WTC11 (cell line): ENCODE measurements at regions not wholly inside any gene's neighbourhood (a gene's known extent, or its start where the extent isn't known, plus 50 kb on each side); places are given as distances from the start of the nearest gene placed in this dataset.

Source experiments
- ATAC-seq: fragments of 200-7000 bp; cut with Tn5 transposase; 2 replicates; pipeline ENCODE4 v1.10.0; 2021; ENCODE audit warnings: mild to moderate bottlenecking, moderate library complexity
- CTCF ChIA-PET: fragments of 300-600 bp; sonication (Branson Sonifier 250); formaldehyde crosslinking; loops from one replicate; lab custom pipeline; 2021; ENCODE audit warnings: antibody characterized with exemption; lab: Charles Lee
- POLR2A ChIA-PET: fragments of 350-600 bp; sonication (Branson Sonifier 250); formaldehyde crosslinking; loops from one replicate; lab custom pipeline; 2021; ENCODE audit warnings: antibody characterized with exemption; lab: Charles Lee
- DNase-seq: peaks from one replicate; pipeline ENCODE4 v3.0.0; 2021; ENCODE audit warnings: low spot score
- H3K27ac Mint-ChIP-seq: 2 replicates; pipeline ENCODE4 v1.8.0; 2021; ENCODE audit warnings: mixed read lengths
- H3K27me3 Mint-ChIP-seq: 2 replicates; pipeline ENCODE4 v1.8.0; 2021; ENCODE audit warnings: low read depth, mild to moderate bottlenecking, moderate library complexity, mixed read lengths
- H3K36me3 Mint-ChIP-seq: 2 replicates; pipeline ENCODE4 v1.8.0; 2021; ENCODE audit warnings: mixed read lengths
- H3K4me1 Mint-ChIP-seq: 2 replicates; pipeline ENCODE4 v1.8.0; 2022; ENCODE audit warnings: mixed read lengths
- H3K4me3 Mint-ChIP-seq: 2 replicates; pipeline ENCODE4 v1.8.0; 2021; ENCODE audit warnings: mild to moderate bottlenecking, moderate library complexity, mixed read lengths
- H3K9me3 Mint-ChIP-seq: 2 replicates; pipeline ENCODE4 v1.8.0; 2021; ENCODE audit warnings: mixed read lengths
- EMX1 ChIP-seq: fragments of 250-450 bp; sonication (Bioruptor Pico); IDR thresholded peaks from 2 replicates; pipeline ENCODE4 v1.8.0; 2021; ENCODE audit warnings: mild to moderate bottlenecking
- GABPB1 ChIP-seq: sonication (generic); formaldehyde crosslinking; IDR thresholded peaks from 2 replicates; pipeline ENCODE4 v1.8.1; 2023; ENCODE audit warnings: mild to moderate bottlenecking, missing genetic modification reagents
- NFYB ChIP-seq: sonication (generic); formaldehyde crosslinking; conservative IDR thresholded peaks from 2 replicates; pipeline ENCODE4 v1.8.0; 2022; ENCODE audit warnings: low read depth, missing genetic modification reagents
- NR3C1 ChIP-seq: sonication (generic); formaldehyde crosslinking; conservative IDR thresholded peaks from 2 replicates; pipeline ENCODE4 v1.8.1; 2023; ENCODE audit warnings: low read depth, mild to moderate bottlenecking, missing genetic modification reagents
- RELA ChIP-seq: sonication (generic); formaldehyde crosslinking; IDR thresholded peaks from 2 replicates; pipeline ENCODE4 v1.8.1; 2022; ENCODE audit warnings: missing genetic modification reagents, mild to moderate bottlenecking, borderline replicate concordance
- SOX15 ChIP-seq: fragments of 250-450 bp; sonication (Bioruptor Pico); IDR thresholded peaks from 2 replicates; pipeline ENCODE4 v1.9.0; 2021; ENCODE audit warnings: mild to moderate bottlenecking
- ZNF219 ChIP-seq: sonication (generic); formaldehyde crosslinking; IDR thresholded peaks from 2 replicates; pipeline ENCODE4 v1.8.0; 2023; ENCODE audit warnings: missing genetic modification reagents, mild to moderate bottlenecking, borderline replicate concordance
- ZNF263 ChIP-seq: sonication (generic); formaldehyde crosslinking; IDR thresholded peaks from 2 replicates; pipeline ENCODE4 v1.8.1; 2022; ENCODE audit warnings: low read depth, mild to moderate bottlenecking, moderate library complexity, missing genetic modification reagents
- ZNF317 ChIP-seq: sonication (generic); formaldehyde crosslinking; IDR thresholded peaks from 2 replicates; pipeline ENCODE4 v1.8.1; 2023; ENCODE audit warnings: low read depth, mild to moderate bottlenecking, moderate library complexity, missing genetic modification reagents, borderline replicate concordance
- ZNF416 ChIP-seq: fragments of 250-450 bp; sonication (Bioruptor Pico); IDR thresholded peaks from 2 replicates; pipeline ENCODE4 v1.9.0; 2021; ENCODE audit warnings: mild to moderate bottlenecking, inconsistent platforms
- ZNF423 ChIP-seq: fragments of 250-450 bp; sonication (Bioruptor Pico); IDR thresholded peaks from 2 replicates; pipeline ENCODE4 v2.1.2; 2022; ENCODE audit warnings: mild to moderate bottlenecking, moderate library complexity
- TF ChIP-seq, protein P1 (sequence below): fragments of 250-450 bp; sonication (Bioruptor Pico); IDR thresholded peaks from 2 replicates; pipeline ENCODE4 v1.8.0; 2021; ENCODE audit warnings: mild to moderate bottlenecking
- TF ChIP-seq, protein P2 (sequence below): sonication (generic); formaldehyde crosslinking; conservative IDR thresholded peaks from 2 replicates; pipeline ENCODE4 v1.8.1; 2023; ENCODE audit warnings: mild to moderate bottlenecking, low read depth, missing genetic modification reagents, moderate library complexity
- TF ChIP-seq, protein P3 (sequence below): sonication (generic); formaldehyde crosslinking; IDR thresholded peaks from 2 replicates; pipeline ENCODE4 v1.8.0; 2023; ENCODE audit warnings: missing genetic modification reagents, mild to moderate bottlenecking, borderline replicate concordance
- TF ChIP-seq, protein P4 (sequence below): sonication (generic); formaldehyde crosslinking; IDR thresholded peaks from 2 replicates; pipeline ENCODE4 v1.8.1; 2023; ENCODE audit warnings: mild to moderate bottlenecking, missing genetic modification reagents, moderate library complexity
- TF ChIP-seq, protein P5 (sequence below): fragments of 200-600 bp; IDR thresholded peaks from 2 replicates; pipeline ENCODE4 v1.8.0; 2022; ENCODE audit warnings: antibody characterized with exemption
- TF ChIP-seq, protein P6 (sequence below): sonication (generic); formaldehyde crosslinking; IDR thresholded peaks from 2 replicates; pipeline ENCODE4 v1.8.0; 2022; ENCODE audit warnings: mild to moderate bottlenecking, missing genetic modification reagents
- TF ChIP-seq, protein P7 (sequence below): sonication (generic); formaldehyde crosslinking; IDR thresholded peaks from 2 replicates; pipeline ENCODE4 v1.8.1; 2023; ENCODE audit warnings: mild to moderate bottlenecking, missing genetic modification reagents

DNA sequence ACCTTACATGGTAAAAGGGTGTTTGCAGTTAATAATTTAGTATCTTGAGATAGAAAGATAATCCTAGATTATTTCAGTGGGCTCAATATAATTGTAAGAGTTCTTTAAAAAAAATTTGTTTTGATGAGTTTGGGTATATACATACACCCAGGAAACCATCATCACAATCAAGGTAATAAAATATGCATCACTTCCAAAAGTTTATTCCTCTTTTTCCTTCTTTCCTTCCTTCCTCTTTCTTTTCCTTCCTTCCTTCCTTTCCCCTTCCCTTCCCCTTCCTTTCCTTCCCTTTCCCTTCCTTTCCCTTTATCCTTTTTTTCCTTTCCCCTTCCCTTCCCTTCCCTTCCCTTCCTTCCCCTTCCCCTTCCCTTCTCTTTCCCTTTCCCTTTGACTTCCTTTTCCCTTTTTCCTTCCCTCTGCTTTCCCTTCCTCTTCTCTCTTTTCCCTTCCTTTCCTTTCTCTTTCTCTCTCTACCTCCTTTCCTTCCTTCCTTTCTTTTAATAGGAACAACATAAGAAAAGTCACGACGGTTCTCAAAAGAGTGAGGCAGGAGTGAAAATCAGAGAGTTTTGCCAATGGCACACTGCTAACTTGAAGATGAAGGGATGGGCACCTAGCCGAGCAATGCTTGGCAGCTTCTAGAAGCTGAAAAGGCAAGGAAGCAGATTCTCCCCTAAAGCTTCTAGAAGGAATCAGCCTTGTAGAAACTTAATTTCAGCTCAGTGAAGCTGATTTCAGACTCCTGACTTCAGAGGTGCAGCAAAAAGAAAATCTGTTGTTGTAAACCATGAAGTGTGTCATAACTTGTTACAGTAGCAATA is 2050.2 kb upstream of the AGA start:
- TF ChIP-seq GABPB1 (CRISPR knock-in tag) (no peak), RELA (CRISPR knock-in tag) (no peak), SOX15 (CRISPR knock-in tag) (no peak), ZNF423 (no peak), ZNF317 (no peak), ZNF263 (CRISPR knock-in tag) (no peak), EMX1 (CRISPR knock-in tag) (no peak), NR3C1 (CRISPR knock-in tag) (no peak), ZNF219 (no peak), NFYB (CRISPR knock-in tag) (no peak), ZNF416 (no peak)
- TF ChIP-seq, protein P1, sequence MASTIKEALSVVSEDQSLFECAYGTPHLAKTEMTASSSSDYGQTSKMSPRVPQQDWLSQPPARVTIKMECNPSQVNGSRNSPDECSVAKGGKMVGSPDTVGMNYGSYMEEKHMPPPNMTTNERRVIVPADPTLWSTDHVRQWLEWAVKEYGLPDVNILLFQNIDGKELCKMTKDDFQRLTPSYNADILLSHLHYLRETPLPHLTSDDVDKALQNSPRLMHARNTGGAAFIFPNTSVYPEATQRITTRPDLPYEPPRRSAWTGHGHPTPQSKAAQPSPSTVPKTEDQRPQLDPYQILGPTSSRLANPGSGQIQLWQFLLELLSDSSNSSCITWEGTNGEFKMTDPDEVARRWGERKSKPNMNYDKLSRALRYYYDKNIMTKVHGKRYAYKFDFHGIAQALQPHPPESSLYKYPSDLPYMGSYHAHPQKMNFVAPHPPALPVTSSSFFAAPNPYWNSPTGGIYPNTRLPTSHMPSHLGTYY (CRISPR knock-in tag) = no peak
- TF ChIP-seq, protein P2, sequence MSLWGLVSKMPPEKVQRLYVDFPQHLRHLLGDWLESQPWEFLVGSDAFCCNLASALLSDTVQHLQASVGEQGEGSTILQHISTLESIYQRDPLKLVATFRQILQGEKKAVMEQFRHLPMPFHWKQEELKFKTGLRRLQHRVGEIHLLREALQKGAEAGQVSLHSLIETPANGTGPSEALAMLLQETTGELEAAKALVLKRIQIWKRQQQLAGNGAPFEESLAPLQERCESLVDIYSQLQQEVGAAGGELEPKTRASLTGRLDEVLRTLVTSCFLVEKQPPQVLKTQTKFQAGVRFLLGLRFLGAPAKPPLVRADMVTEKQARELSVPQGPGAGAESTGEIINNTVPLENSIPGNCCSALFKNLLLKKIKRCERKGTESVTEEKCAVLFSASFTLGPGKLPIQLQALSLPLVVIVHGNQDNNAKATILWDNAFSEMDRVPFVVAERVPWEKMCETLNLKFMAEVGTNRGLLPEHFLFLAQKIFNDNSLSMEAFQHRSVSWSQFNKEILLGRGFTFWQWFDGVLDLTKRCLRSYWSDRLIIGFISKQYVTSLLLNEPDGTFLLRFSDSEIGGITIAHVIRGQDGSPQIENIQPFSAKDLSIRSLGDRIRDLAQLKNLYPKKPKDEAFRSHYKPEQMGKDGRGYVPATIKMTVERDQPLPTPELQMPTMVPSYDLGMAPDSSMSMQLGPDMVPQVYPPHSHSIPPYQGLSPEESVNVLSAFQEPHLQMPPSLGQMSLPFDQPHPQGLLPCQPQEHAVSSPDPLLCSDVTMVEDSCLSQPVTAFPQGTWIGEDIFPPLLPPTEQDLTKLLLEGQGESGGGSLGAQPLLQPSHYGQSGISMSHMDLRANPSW (CRISPR knock-in tag) = no peak
- TF ChIP-seq, protein P3, sequence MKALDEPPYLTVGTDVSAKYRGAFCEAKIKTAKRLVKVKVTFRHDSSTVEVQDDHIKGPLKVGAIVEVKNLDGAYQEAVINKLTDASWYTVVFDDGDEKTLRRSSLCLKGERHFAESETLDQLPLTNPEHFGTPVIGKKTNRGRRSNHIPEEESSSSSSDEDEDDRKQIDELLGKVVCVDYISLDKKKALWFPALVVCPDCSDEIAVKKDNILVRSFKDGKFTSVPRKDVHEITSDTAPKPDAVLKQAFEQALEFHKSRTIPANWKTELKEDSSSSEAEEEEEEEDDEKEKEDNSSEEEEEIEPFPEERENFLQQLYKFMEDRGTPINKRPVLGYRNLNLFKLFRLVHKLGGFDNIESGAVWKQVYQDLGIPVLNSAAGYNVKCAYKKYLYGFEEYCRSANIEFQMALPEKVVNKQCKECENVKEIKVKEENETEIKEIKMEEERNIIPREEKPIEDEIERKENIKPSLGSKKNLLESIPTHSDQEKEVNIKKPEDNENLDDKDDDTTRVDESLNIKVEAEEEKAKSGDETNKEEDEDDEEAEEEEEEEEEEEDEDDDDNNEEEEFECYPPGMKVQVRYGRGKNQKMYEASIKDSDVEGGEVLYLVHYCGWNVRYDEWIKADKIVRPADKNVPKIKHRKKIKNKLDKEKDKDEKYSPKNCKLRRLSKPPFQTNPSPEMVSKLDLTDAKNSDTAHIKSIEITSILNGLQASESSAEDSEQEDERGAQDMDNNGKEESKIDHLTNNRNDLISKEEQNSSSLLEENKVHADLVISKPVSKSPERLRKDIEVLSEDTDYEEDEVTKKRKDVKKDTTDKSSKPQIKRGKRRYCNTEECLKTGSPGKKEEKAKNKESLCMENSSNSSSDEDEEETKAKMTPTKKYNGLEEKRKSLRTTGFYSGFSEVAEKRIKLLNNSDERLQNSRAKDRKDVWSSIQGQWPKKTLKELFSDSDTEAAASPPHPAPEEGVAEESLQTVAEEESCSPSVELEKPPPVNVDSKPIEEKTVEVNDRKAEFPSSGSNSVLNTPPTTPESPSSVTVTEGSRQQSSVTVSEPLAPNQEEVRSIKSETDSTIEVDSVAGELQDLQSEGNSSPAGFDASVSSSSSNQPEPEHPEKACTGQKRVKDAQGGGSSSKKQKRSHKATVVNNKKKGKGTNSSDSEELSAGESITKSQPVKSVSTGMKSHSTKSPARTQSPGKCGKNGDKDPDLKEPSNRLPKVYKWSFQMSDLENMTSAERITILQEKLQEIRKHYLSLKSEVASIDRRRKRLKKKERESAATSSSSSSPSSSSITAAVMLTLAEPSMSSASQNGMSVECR (CRISPR knock-in tag) = no peak
- TF ChIP-seq, protein P4, sequence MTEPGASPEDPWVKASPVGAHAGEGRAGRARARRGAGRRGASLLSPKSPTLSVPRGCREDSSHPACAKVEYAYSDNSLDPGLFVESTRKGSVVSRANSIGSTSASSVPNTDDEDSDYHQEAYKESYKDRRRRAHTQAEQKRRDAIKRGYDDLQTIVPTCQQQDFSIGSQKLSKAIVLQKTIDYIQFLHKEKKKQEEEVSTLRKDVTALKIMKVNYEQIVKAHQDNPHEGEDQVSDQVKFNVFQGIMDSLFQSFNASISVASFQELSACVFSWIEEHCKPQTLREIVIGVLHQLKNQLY = no peak
- TF ChIP-seq, protein P5, sequence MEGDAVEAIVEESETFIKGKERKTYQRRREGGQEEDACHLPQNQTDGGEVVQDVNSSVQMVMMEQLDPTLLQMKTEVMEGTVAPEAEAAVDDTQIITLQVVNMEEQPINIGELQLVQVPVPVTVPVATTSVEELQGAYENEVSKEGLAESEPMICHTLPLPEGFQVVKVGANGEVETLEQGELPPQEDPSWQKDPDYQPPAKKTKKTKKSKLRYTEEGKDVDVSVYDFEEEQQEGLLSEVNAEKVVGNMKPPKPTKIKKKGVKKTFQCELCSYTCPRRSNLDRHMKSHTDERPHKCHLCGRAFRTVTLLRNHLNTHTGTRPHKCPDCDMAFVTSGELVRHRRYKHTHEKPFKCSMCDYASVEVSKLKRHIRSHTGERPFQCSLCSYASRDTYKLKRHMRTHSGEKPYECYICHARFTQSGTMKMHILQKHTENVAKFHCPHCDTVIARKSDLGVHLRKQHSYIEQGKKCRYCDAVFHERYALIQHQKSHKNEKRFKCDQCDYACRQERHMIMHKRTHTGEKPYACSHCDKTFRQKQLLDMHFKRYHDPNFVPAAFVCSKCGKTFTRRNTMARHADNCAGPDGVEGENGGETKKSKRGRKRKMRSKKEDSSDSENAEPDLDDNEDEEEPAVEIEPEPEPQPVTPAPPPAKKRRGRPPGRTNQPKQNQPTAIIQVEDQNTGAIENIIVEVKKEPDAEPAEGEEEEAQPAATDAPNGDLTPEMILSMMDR = no peak
- TF ChIP-seq, protein P6, sequence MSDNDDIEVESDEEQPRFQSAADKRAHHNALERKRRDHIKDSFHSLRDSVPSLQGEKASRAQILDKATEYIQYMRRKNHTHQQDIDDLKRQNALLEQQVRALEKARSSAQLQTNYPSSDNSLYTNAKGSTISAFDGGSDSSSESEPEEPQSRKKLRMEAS (CRISPR knock-in tag) = no peak
- TF ChIP-seq, protein P7, sequence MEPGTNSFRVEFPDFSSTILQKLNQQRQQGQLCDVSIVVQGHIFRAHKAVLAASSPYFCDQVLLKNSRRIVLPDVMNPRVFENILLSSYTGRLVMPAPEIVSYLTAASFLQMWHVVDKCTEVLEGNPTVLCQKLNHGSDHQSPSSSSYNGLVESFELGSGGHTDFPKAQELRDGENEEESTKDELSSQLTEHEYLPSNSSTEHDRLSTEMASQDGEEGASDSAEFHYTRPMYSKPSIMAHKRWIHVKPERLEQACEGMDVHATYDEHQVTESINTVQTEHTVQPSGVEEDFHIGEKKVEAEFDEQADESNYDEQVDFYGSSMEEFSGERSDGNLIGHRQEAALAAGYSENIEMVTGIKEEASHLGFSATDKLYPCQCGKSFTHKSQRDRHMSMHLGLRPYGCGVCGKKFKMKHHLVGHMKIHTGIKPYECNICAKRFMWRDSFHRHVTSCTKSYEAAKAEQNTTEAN (CRISPR knock-in tag) = no peak
- ChIA-PET POLR2A (no interaction called here), CTCF (no interaction called here)
- H3K27me3 Mint-ChIP-seq = no peaks in the 10 kb centered on the region
- no peak overlapping the region for H3K27ac Mint-ChIP-seq
- no peak for DNase-seq
- no peaks in the 10 kb centered on the region for H3K4me1 Mint-ChIP-seq
- peaks cover 21% of the 10 kb centered on the region for H3K9me3 Mint-ChIP-seq
- no peaks in the 10 kb centered on the region for H3K36me3 Mint-ChIP-seq
- H3K4me3 Mint-ChIP-seq = no peak overlapping the region
- no peak for ATAC-seq
